ENCODE measurements at regions not wholly inside any gene's neighbourhood (a gene's known extent, or its start where the extent isn't known, plus 50 kb on each side); places are given as distances from the start of the nearest gene placed in this dataset.

DNA sequence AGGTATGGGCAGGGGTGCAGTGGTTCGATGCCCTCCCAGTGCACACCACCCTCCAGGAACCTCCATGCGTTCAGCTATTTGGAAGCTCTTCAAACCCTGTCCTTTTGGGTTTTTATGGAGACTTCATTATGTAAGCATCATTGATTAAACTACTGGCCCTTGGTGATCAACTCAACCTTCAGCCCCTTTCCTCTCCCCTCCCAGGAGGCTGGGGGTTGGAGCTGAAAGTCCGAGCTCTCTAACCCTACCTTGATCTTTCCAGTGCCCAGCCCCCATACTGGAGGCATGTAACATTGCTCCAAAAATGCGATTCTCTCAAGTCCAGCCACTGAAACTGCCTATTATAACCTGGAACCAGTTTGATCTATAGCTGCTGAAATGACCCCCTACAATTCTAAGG is 188.1 kb downstream of the IPO8 start:
- DNase-seq (ENCODE audit: low read depth) = no peak
- TF ChIP-seq, protein P1, sequence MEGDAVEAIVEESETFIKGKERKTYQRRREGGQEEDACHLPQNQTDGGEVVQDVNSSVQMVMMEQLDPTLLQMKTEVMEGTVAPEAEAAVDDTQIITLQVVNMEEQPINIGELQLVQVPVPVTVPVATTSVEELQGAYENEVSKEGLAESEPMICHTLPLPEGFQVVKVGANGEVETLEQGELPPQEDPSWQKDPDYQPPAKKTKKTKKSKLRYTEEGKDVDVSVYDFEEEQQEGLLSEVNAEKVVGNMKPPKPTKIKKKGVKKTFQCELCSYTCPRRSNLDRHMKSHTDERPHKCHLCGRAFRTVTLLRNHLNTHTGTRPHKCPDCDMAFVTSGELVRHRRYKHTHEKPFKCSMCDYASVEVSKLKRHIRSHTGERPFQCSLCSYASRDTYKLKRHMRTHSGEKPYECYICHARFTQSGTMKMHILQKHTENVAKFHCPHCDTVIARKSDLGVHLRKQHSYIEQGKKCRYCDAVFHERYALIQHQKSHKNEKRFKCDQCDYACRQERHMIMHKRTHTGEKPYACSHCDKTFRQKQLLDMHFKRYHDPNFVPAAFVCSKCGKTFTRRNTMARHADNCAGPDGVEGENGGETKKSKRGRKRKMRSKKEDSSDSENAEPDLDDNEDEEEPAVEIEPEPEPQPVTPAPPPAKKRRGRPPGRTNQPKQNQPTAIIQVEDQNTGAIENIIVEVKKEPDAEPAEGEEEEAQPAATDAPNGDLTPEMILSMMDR (IDR thresholded peaks at IDR 0.05; ENCODE audit: low read length, missing control alignments) = no peak
- H3K4me3 ChIP-seq (replicated peaks; ENCODE audit: low read depth, low read length) = no peak overlapping the region

DNA sequence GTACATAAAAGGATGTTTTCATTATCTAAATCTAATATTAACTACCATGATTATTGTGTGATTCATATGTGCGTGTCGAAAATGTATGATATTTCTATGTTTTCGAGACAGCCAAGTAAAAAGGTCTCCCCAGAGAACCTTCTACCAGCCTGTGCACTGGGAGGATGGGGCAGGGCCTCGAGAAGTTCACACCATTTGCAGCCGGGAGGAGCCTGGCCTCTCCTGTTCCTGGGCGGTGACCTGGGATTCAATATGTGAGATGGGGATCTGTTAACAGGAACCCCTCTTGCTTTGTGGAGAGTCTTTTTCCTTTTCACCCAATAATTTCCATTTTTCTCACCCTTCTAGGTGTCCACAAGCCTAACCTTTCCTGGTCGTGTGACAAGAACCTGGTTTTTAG is 189.3 kb downstream of the IPO8 start:
- TF ChIP-seq, protein P1 (IDR thresholded peaks at IDR 0.05; ENCODE audit: low read length, missing control alignments) = no peak
- H3K4me3 ChIP-seq (replicated peaks; ENCODE audit: low read depth, low read length) = no peak overlapping the region
- DNase-seq (ENCODE audit: low read depth) = no peak

DNA sequence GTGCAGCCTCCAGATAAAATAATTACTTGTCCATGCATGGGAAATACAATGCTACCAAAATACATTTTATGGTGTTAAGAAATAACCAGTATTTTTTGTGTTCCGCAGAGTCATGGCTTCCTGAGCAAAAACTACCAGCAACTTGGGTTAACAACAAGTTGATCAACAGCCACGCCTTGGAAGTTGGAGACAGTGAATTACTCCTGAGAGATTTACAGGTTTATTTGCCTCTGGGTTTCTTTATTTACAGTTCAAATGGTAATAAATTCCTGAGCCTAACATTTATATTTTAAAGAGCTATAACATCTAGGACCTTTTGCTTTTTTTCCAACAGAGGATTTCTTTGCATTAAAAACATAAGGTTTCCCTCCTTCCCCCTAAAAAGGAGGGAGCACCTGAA is 194.0 kb downstream of the IPO8 start:
- H3K4me3 ChIP-seq (replicated peaks; ENCODE audit: low read depth, low read length) = no peak overlapping the region
- TF ChIP-seq, protein P1 (IDR thresholded peaks at IDR 0.05; ENCODE audit: low read length, missing control alignments) = no peak
- DNase-seq (ENCODE audit: low read depth) = no peak

DNA sequence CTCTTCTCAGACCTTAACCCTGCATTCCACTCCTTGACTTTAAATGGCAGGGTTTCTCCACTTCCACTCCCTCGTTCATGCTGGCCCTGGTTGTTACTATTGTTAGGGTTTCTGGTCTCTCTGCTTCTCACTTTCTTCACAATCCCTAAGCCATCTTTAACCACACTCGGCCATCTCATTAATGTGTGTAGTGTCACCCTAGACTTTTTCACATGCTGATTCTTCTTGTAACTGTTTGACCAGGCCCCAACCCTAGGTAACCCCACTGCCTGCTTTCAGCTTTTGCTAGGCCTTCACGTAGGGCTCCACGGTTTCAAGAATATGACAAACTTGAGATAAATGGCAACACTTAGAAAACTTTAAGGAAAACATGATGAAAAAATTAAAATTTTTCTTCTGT is 195.1 kb downstream of the IPO8 start:
- H3K4me3 ChIP-seq (replicated peaks; ENCODE audit: low read depth, low read length) = no peak overlapping the region
- DNase-seq (ENCODE audit: low read depth) = no peak
- TF ChIP-seq, protein P1 (IDR thresholded peaks at IDR 0.05; ENCODE audit: low read length, missing control alignments) = no peak

DNA sequence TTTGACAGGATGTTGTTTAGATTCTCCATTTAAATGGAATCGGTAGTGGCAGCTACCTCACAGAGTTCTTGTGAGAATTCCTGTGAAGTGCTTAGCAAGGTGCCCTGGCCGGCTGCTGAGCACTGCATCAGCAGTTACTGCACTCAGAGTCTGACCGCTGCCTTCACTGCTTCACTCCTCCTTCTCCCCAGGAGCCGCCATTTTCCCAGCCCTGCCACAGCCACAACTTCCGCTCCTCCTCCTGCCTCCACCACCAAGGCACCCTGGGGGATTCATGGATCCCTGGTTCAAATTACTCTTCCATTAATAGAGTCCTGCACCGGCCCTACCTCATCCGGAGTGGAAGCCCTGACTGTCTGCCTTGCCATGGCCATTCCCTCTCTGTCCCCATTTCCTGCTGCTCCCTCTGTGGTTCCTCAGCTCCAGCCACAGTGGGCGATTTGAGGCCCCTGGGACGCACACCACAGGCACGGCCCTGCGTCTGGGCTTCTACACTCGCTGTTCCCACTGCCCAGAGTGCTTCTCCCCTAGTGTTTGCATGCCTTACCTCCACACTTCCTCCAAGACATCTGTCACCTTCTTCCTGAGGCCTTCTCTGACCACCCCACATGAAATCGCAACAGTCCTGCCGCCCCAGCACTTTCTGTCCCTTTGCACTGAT is 210.3 kb downstream of the IPO8 start:
- no peak for DNase-seq (ENCODE audit: low read depth)
- TF ChIP-seq, protein P1 (IDR thresholded peaks at IDR 0.05; ENCODE audit: low read length, missing control alignments) = no peak
- no peak overlapping the region for H3K4me3 ChIP-seq (replicated peaks; ENCODE audit: low read depth, low read length)

DNA sequence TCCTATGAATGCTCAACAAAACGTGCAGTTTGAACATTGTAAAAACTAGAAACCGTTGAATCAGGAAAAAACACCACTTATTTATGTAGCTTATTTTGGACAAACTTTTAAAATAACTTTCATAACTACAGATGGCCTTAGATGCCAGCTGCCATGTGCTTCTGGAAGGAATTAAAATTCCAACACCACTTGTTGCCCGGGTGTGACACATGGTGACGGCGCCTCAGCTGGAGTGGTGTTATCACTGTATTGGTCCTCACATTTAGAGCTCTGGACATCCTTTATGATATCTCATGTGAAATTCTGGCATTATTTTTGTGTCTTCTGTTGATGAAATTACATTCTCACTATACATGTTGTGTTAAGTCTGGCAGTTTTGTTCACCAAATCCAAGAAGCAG is 211.0 kb downstream of the IPO8 start:
- DNase-seq (ENCODE audit: low read depth) = no peak
- TF ChIP-seq, protein P1 (IDR thresholded peaks at IDR 0.05; ENCODE audit: low read length, missing control alignments) = no peak
- no peak overlapping the region for H3K4me3 ChIP-seq (replicated peaks; ENCODE audit: low read depth, low read length)

DNA sequence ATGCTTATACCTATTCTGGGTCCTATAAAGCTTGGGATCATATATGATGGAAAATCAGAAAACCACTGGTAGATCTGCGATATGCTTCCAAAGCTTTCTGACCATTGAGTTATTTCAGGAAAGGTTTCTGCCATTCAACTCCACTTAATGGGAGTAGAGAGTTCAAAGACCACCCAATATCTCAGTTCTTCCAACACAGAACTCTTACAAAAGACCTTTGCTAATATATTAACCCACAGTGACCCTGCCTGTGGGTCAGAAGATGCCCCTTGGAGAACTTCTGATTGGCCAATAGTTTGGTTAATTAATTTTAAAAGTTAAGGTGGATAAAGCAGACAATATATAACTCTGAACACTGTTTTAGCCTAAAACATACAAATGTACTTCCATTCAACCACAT is 213.0 kb downstream of the IPO8 start:
- DNase-seq (ENCODE audit: low read depth) = no peak
- TF ChIP-seq, protein P1 (IDR thresholded peaks at IDR 0.05; ENCODE audit: low read length, missing control alignments) = no peak
- no peak overlapping the region for H3K4me3 ChIP-seq (replicated peaks; ENCODE audit: low read depth, low read length)

All from fibroblast of pulmonary artery (primary cell).